Stimulated activated CD8-positive, alpha-beta memory T cell treated with anti-CD3 and anti-CD28 coated beads, Interleukin-12 subunit alpha, Interleukin-12 subunit beta, amount 100 ng/mL, for 24 hours (primary cell): ENCODE measurements at regions not wholly inside any gene's neighbourhood (a gene's known extent, or its start where the extent isn't known, plus 50 kb on each side); places are given as distances from the start of the nearest gene placed in this dataset.

Experiments
- DNase-seq: peaks from one replicate; pipeline ENCODE4 v3.0.0-alpha.2; 2020; ENCODE audit errors: extremely low read depth

DNA sequence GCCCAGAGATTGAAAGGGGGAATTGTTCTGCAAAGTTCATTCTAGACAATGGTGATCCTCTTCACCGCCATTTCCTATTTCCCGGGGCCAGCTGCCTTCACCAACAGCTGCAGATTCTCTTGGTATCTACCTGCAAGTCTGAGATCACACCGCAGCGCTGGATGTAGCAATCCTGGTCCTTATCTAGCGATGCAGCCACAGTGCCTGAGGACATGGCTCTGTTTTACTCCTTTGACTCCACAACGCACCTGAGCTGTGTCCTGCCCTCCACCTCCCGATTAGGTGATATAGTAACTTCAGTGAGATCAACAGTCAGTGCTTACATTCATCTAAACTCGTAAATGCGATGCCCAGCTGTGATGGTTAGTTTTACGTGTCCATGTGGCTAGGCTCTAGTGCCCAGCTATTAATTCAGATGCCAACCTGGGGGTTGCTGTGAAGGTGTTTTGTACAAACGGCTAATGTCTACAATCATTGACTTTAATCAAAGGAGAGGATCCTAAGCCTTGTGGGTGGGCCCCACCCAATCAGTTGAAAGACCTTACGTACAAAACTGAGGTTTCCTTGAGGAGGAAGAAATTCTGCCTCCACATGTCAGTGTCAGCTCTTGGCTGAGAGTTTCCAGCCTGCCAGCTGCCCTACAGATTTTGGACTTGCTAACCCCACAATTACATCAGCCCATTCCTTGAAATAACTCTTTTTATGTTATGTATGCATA is 189.8 kb downstream of the SH3BP4 start:
- no peak for DNase-seq

DNA sequence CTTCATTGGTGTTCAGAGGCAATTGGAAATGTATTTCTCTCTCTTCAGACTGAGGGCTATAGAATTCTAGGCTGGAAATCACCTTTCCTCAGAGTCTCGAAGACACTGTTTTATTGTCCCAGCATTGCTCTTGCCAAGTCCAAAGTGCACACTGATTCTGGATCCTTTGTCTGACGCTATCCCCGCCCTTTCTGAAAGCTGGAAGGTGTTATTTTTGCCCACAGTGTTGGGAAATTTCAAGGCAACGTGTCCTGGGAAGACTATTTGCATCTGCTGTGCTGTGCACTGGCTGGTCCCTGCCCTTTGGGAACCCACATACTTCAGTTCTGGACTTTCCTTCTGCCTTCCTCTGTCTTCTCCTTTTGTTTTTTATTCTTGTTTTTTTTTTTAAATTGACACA is 190.8 kb downstream of the SH3BP4 start:
- DNase-seq: no peak

DNA sequence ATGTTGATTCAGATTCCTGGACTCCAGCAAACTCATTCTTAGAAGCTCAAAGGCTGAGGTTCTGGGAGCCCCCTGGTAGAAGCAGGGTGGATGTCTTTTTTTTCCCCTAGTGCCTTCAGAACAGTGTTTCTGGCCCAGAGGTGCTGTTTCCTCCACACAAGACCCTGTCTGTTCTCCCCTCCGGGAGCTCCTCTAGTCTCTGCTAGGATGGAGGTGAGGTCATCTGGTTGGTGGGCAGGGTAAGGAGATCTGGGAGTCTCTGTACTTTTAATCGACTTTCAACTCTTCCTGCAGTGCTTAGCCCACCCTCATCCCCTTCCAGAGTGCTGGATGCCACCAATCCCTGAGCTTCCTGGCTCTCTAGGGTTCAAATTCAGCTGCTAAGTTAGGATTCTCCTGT is 192.0 kb downstream of the SH3BP4 start:
- no peak for DNase-seq

DNA sequence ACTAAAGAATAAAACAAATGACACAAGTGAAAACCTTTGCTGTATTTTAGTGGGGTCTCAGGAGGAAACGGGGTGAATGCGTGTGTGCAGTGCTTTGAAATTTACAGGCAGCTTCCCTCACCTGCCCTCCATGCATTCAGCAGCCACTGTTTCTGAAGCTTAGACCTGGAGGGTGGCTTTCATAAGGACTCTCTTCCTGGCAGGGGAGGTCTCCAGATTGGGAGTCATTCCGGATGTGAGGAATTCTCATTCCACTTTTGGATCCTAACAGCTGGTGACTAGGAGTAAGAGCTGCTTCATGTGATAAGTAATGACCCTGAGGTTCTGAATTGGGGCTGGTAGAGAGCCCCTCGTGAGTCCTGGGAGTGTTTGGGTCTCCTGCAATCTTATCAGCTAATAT is 192.5 kb downstream of the SH3BP4 start:
- no peak for DNase-seq

DNA sequence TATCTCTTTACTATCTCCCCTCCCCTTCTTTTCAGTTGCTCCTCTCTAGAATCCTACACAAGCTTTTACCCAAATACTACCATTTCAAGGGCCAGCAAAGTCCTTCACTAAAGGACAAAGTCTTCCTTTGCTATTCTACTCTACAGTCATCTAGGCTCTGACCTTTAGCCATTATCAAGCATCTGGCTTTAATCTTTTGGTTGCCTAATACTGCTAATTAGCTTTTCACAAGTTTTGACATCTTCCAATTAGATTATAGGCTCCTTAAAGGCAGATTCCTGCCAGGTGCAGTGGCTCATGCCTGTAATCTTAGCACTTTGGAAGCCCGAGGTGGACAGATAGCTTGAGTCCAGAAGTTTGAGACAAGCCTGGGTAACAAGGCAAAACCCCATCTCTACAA is 194.4 kb downstream of the SH3BP4 start:
- no peak for DNase-seq

DNA sequence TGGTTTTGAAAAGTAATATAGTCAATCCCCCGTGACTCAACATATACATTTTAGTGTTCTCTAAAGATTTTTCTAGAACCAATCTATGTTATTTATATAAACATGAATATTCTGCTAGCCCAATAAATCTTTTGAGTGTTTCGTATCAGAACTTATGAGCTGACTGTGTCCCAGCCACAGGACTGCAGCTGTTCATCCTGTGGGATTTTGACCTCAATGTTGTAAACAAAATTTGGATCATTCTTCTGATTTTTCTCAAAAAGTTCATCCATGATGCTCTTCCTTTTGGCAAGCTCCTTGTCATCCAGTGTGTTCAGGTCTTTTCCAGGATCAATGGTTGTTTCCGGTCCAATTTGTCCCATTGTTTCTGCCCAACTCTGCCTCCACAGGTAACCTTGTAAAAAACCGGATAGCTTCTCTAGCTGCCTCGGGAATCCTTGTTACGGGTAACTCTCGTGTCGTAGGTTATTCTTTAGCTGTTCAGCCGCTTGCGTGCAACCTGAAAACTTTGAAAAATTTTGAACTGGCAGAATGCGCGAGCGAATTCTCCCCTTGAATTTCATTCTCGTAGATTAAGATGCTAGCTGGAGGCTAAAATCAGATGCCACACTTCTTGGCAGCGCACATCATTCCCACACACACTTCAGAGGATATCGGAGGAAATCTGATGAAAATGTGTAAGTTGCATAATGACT is 195.2 kb downstream of the SH3BP4 start:
- DNase-seq: no peak

DNA sequence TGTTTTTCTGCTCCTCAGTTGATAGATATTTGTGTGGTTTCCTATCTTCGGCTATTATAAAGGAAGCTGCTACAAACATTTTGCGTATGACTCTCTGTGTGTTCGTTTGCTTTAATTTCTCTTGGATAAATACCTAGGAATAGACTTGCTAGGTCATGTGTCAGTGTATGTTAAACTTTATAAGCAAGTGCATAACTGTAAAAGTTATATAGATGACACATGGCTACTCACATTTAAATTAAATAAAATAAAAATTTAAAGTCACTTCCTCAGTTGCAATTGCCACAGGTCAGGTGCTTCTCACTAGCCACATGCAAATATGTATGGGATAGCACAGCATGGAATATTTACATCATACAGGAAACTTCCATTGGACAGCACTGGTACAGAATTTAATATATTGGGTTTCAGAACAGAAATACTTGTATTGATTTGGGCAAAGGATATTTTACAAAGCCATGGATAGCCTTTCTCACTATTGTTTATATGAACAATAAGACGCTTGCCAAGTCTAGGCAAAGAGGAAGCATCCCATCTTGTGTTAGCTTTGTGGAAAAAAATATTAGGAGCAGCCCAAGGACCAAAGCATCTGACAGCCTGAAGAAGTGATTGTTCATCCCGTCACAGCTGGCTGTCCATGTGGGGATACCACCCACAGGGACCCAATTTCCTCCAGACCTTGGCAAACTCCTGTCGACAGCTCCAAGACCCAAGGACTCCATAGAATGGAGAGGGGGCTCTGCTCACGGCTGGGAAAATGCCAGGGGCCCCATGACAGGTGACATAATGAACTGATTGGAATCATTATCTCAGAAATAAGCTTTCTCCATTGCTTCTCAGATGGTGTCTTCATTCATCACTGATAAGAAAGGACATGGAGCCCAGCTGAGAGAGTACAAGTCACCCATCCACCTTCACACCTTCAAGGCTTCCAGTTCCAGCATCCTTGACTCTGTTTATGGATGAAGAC is 196.7 kb downstream of the SH3BP4 start:
- DNase-seq: no peak

DNA sequence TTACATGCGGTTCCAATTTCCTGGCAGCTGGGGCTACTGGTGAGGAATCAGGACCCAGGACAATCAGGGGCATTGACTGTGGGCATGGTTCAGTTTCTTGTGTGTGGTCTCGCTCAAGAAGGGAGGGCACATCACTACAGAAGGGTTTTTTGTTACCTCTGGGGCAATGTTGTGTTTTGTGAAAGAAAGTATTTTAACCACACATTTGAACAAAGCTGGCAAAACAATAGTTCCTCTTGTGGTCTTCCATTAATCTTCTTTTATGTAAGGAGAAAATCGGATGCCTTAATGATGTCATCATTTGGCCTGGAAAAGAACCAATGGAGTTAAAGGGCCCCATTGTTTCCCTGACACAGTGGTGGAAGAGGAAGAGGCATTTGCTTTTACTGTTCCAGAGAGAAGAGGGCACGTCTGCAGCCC is 197.4 kb downstream of the SH3BP4 start:
- DNase-seq: no peak

DNA sequence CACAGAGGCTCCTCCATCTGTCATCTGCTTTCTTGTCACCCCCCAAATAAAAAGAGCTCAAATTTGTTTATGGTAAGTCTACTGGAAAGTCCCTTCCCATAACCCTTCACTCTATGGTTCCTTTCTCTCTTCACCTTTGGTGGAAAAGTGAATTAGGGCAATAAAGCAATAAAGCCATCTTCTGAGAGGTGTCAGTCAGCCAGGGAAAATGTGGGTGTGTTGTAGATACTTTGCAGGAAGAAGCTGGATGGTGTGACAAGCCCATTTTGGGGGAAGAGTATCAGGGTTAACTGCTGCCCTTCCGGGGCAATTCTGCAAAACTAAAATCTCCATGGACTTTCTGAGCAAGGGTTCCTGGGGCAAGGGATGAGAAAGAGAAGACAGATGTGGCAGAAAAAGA is 197.9 kb downstream of the SH3BP4 start:
- no peak for DNase-seq

DNA sequence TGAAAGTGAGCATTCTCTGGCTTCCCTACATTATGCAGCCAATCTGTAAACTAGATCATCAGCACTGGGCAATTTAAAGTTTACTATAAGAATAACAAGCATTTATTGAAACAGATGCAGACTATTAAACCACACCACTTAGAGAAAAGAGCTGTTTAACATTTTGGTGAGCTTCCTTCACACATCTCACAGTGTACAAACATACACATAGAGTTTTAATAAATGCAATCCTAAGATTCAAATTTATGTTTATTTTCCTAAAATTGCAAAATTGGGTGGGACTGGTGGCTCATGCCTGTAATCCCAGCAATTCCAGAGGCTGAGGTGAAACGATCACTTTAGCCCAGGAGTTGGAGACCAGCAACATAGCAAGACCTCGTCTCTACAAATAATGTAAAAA is 199.3 kb downstream of the SH3BP4 start:
- DNase-seq: no peak

DNA sequence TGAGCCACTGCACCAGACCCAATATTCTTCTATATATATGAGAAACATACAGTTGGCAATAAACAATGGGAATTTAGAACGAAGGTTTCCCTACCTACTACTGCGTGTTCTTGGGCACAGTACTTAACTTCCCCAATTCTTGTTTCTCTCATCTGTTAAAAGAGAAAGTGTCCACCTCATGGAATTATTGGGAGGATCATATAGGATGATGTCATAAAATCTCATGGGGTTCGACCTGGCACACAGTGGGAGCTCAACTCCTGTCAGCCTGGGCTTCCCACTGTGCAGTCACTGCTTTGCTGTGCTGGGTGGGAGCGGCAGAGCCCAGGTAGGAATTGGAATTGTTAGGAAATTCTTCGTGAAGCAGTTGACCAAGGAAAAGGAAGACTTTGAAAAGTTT is 203.3 kb downstream of the SH3BP4 start:
- DNase-seq: no peak

DNA sequence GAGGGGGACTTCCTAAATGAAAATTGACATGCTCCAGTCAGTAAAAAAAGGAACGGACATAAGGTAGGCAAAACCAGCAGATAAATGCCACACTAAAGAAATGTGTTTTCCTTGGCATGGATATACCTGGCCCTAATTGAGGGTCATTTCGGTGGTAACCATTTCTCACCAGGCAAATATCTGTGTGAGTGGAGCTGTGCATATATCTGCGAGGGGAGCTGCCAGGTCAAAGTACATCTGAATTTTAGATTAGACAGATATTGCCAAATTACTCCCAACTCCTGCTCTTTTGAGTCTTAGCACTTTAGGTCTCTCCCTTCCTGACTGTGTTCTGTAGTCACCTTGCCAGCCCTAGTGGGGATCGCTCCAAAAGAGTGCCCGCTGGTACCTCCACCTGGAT is 204.2 kb downstream of the SH3BP4 start:
- DNase-seq: no peak

DNA sequence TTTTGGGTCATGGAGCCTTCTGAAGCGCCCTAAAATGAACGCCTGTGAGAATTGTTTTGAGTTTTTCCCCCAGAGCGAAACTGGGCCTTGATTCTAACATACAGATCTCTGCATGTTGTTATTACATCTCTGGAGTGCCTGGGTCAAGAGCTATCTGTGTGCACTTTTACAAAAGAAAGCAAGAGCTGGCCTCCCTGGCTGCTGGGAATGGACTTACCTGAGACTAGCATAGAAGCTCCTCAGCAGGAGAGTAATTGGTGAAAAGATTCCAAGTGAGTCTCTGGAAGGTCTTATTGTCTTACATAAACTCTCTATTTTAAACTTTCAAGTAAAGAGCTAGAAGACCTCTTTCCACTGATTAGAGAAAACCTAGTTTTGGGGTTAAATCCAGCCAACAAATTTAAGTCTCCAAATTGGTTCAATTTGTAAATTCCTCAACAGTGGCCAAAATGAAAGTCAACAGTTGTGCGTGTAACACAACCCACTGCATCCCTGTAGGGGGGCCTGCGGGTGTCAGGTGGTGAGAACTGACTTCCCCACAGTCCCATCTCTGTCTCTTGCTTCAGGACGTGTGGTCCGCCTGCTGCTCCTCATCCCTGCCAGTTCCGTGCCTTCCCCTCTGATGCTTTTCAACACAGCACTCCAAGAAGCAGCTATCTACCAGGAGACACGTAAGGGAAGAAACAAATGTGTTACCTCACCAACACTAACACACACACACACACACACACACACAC is 206.1 kb downstream of the SH3BP4 start:
- DNase-seq: no peak

DNA sequence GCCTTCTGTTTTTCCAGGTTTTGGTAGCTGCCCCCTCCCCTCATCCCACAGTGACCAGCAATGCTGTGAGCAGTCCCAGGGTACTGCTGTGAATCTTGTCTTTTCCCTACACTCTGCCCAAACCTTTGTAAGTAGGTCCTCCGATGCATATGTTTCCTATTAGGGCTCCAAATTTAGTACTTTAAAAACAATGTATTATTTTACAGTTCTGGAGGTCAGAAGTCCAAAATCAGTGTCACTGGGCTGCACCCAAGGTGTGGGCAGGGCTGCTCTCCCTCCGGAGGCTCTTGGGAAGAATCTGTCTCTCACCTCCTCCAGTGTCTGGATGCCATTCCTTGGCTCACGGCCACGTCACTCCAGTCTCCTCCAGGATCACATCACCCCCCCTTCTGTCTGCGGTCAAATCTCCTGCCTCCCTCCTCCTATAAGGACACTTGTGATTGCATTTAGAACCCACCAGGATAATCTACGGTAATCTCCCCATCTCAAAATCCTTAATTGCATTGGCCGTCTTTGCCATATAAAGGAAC is 208.5 kb downstream of the SH3BP4 start:
- no peak for DNase-seq

DNA sequence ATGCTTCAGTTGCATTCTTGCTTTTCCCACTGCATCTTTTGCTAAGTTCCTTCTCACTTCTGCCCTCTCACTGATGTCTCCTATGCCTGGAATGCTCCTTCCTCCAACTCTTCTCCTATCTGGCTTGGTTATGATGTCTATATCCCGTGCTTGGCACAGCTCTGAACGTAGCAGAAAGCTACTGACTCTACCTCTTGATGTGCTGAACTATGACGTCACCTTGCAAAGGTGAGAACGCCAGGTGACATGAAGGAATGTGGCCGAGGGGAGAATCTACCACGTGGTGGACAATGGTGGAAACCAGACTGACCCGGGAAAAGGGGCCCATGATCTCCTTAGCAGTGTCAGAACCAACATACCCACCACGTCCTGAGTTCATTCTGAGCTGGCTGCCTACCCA is 209.7 kb downstream of the SH3BP4 start:
- no peak for DNase-seq

DNA sequence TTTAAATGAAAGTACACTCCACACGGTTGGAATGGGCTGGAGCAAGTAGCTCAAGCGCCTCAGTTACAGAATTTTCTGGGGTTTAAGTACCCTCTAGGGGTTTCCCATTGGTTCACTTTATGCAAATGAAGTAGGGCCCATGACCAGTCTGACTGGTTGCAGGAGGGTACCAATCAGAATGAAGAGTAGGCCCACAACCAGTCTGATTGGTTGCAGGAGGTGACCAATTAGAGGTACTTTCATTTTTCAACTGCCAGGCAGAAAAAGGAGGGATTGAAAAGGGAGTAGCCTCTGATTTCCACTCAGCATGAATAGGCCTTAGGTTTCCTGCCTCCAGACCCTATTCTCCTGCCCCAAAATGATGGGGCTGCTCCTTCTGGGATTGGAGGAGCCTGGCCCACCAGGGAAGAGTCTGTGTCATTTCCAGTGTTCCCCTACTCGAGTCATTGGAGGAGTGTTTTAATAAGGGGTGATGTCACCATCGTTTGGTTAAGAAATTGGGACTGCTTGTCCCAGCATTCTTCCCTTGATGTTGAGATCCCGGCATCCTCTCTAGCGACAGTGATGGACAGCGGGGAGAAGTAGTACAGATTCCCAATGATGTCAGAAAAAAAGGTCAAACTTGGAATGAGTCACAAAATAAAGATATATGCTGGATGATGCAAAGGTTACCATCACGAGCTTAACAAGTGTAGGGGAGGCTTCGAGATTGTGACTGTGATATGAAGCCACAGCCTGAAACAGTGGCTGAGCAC is 210.4 kb downstream of the SH3BP4 start:
- DNase-seq: no peak

DNA sequence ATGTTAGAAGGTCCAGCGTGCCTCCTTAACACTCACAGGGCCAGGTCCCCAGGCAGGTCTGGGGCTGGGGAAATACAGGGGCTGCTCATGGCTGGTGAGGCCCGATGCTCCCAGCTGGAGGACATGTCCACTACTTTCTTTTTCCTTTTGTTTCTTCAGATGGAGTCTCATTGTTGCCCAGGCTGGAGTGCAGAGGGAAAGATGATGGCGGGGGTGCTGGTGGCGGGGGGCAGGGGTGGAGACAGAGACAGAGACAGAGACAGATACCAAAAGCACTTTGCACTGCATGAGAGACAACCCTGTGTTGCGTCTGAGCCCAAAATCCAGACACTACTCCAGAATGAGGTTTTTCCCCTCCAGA is 211.0 kb downstream of the SH3BP4 start:
- DNase-seq: no peak

DNA sequence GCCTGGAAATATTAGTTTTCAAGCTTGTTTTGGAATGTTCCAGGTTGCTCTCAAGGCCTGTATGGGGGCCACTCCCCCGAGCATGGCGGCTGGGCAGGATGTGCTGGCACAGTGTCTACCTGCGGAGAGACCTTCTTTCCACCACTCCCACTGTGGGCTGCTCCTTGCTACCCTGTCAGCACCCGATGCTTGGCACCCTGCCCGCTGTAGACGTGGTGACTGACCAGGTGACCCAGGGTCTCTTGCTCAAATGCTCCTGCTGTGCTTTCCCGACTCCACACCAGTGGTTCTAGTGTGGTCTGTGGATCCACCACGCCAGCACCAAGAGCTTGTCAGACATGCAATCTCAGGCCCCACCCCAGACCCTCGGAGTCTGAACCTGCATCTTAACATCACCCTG is 213.3 kb downstream of the SH3BP4 start:
- DNase-seq: no peak

DNA sequence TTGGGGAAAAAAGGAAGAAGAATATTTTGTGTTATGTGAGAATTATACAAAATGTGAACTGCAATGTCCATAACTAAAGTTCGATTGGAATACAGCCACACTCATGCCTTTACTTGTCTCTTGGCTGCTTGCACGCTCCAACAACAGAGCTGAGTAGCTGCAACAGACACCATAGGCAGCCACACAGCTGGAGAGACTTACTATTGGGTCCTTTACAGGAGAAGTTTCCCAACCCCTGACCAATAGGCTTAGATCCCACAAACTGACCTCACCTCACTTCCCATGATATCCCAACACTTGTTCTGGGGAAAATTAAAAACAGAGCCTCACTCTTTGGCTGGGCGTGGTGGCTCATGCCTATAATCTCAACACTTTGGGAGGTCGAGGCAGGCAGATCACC is 213.8 kb downstream of the SH3BP4 start:
- DNase-seq: no peak

DNA sequence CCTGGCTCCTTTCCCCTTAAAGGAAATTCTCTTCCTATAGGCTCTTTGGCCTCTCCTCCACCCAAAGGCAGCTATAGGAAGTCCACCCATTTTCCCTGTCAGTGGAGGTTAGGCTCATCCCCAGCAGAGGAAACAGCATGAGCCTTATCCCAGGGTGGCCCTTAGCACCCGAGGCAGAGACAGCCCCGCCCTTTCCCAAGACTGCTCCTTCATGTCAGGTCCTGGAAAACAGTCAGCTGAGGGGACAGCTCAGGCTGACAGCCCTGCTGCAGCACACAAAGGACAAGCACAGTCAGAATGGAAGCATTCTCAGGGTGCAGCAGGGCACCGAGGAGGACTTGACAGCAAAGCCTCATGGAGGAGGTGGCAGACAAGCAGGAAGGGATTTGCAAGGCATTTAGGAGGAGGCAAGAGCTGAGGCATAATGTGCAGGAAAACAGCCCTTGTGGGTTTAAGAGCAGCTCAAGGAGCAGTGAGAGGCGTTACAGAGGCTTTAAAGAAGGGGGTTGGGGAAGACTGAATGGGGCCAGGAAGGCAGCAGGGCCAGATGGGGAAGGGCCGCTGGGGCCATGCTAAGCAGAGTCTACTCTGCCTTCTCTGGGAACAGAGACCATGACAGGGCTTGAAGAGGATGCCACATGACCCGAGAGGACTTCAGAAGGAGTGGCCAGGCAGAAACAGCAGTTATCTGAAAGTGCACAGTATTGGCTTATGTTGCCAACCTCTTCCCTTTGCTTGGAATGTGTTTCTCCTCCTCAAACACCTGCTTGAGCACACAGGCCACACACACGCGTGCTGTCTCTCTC is 216.6 kb downstream of the SH3BP4 start:
- DNase-seq: no peak
